Neural cell (in vitro differentiated cells): ENCODE measurements at regions not wholly inside any gene's neighbourhood (a gene's known extent, or its start where the extent isn't known, plus 50 kb on each side); places are given as distances from the start of the nearest gene placed in this dataset.

Source experiments
- H2AFZ ChIP-seq: fragments of 200-600, 300-800 bp; sonication (generic), shearing (Covaris generic); 2 replicates; pipeline ENCODE4 v1.6.0; 2014; ENCODE audit warnings: low read depth, mild to moderate bottlenecking, antibody characterized with exemption, low read length, moderate library complexity
- H3F3A ChIP-seq: fragments of 200-600 bp; shearing (Covaris generic); 2 replicates; pipeline ENCODE4 v1.6.1; 2016; ENCODE audit warnings: mild to moderate bottlenecking, moderate library complexity, mixed read lengths, antibody characterized with exemption, low read length; ENCODE audit not compliant: insufficient read depth, poor library complexity, severe bottlenecking
- H3K27ac ChIP-seq: fragments of 200-600, 300-800 bp; sonication (generic), shearing (Covaris generic); 2 replicates; pipeline ENCODE4 v1.5.1; 2014; ENCODE audit warnings: mild to moderate bottlenecking, low read length, moderate library complexity
- H3K27me3 ChIP-seq: fragments of 300-800, 200-600 bp; sonication (generic), shearing (Covaris generic); 2 replicates; pipeline ENCODE4 v1.6.0; 2014; ENCODE audit warnings: mild to moderate bottlenecking, low read depth, low read length, moderate library complexity; ENCODE audit not compliant: insufficient read depth
- H3K36me3 ChIP-seq: fragments of 300-800, 200-600 bp; sonication (generic), shearing (Covaris generic); 2 replicates; pipeline ENCODE4 v1.5.1; 2014; ENCODE audit warnings: mild to moderate bottlenecking, antibody characterized with exemption, low read length, moderate library complexity; ENCODE audit not compliant: insufficient read depth
- H3K4me2 ChIP-seq: fragments of 300-800, 200-600 bp; sonication (generic), shearing (Covaris generic); 2 replicates; pipeline ENCODE4 v1.6.0; 2014; ENCODE audit warnings: mild to moderate bottlenecking, low read length
- H3K4me3 ChIP-seq: fragments of 300-800, 200-600 bp; sonication (generic), shearing (Covaris generic); 2 replicates; pipeline ENCODE4 v1.5.1; 2014; ENCODE audit warnings: mild to moderate bottlenecking, low read length, moderate library complexity
- H3K79me2 ChIP-seq: fragments of 200-600 bp; shearing (Covaris generic); replicated peaks from 2 replicates; pipeline ENCODE4 v1.6.0; 2014; ENCODE audit warnings: mild to moderate bottlenecking, low read length, moderate library complexity; ENCODE audit not compliant: insufficient read depth
- H3K9ac ChIP-seq: fragments of 300-800, 200-600 bp; sonication (generic), shearing (Covaris generic); 2 replicates; pipeline ENCODE4 v1.6.1; 2016; ENCODE audit warnings: mild to moderate bottlenecking, low read length, mixed read lengths
- H3K9me2 ChIP-seq: fragments of 200-600 bp; shearing (Covaris generic); 2 replicates; pipeline ENCODE4 v1.6.1; 2016; ENCODE audit warnings: mild to moderate bottlenecking, low read length, mixed read lengths; ENCODE audit not compliant: insufficient read depth
- H3K9me3 ChIP-seq: fragments of 200-600, 300-800 bp; sonication (generic), shearing (Covaris generic); 2 replicates; pipeline ENCODE4 v1.6.1; 2016; ENCODE audit warnings: mild to moderate bottlenecking, mixed run types, low read length, moderate library complexity, mixed read lengths
- H4K20me1 ChIP-seq: fragments of 200-600 bp; shearing (Covaris generic); 2 replicates; pipeline ENCODE4 v1.6.1; 2016; ENCODE audit warnings: mild to moderate bottlenecking, mixed run types; ENCODE audit not compliant: insufficient read depth
- EP300 ChIP-seq: fragments of 450-650 bp; conservative IDR thresholded peaks from 2 replicates; pipeline ENCODE4 v1.6.1; 2014; ENCODE audit warnings: antibody characterized with exemption, mild to moderate bottlenecking, moderate library complexity; ENCODE audit not compliant: poor library complexity, severe bottlenecking
- EZH2 ChIP-seq: fragments of 200-600, 300-800 bp; shearing (Covaris generic), sonication (generic); IDR thresholded peaks from 2 replicates; pipeline ENCODE4 v1.6.1; 2014; ENCODE audit warnings: antibody characterized with exemption, low read length, borderline replicate concordance, mild to moderate bottlenecking; ENCODE audit not compliant: insufficient read depth, poor library complexity, severe bottlenecking
- MXI1 ChIP-seq: fragments of 450-650 bp; conservative IDR thresholded peaks from 2 replicates; pipeline ENCODE4 v1.6.1; 2014; ENCODE audit warnings: antibody characterized with exemption, mild to moderate bottlenecking; ENCODE audit not compliant: poor library complexity, severe bottlenecking
- RAD21 ChIP-seq: fragments of 450-650 bp; conservative IDR thresholded peaks from 2 replicates; pipeline ENCODE4 v1.6.1; 2014; ENCODE audit warnings: antibody characterized with exemption, mild to moderate bottlenecking, moderate library complexity
- SMC3 ChIP-seq: fragments of 450-650 bp; conservative IDR thresholded peaks from 2 replicates; pipeline ENCODE4 v1.6.1; 2014; ENCODE audit warnings: antibody characterized with exemption, mild to moderate bottlenecking, moderate library complexity; ENCODE audit not compliant: poor library complexity
- TAF1 ChIP-seq: IDR thresholded peaks from 2 replicates; pipeline ENCODE4 v1.6.1; 2012; ENCODE audit warnings: low read depth
- TF ChIP-seq, protein P1 (sequence below): IDR thresholded peaks from 2 replicates; pipeline ENCODE4 v1.6.1; 2012; ENCODE audit warnings: borderline replicate concordance
- TF ChIP-seq, protein P2 (sequence below): fragments of 450-650 bp; IDR thresholded peaks from 2 replicates; pipeline ENCODE4 v1.5.1; 2014; ENCODE audit warnings: antibody characterized with exemption, mild to moderate bottlenecking, moderate library complexity; ENCODE audit not compliant: poor library complexity, severe bottlenecking

DNA sequence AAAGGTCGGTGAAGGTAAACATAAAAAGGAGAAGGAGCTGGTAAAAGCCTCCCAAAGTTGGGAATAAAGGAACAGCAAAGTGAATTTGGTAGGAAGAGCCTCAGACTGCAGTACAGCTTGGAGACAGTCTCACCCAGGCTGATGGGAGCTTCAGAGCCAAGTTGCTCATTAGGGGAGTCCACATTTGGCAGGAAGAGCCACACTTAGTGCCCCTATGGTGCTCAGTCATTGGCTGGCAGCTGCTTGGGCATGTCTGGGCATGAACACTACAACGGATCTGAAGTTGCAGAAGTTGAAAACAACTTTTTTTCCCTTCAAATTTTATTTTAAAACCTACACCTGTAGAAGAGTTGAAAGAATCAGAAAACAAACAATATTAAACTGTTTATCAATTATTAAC is 2497.3 kb downstream of the ARAP2 start:
- Histone ChIP-seq H3K4me2 (no peak overlapping the region), H3K9ac (no peak overlapping the region), H3K27me3 (no peaks in the 10 kb centered on the region), H4K20me1 (no peaks in the 10 kb centered on the region), H2AFZ (no peak overlapping the region), H3K4me3 (no peak overlapping the region), H3K36me3 (no peaks in the 10 kb centered on the region), H3K9me2 (no peaks in the 10 kb centered on the region), H3K27ac (no peak overlapping the region), H3K79me2 (no peaks in the 10 kb centered on the region), H3F3A (no peaks in the 10 kb centered on the region), H3K9me3 (no peaks in the 10 kb centered on the region)
- TF ChIP-seq EP300 (no peak), EZH2 (no peak), TAF1 (no peak)

DNA sequence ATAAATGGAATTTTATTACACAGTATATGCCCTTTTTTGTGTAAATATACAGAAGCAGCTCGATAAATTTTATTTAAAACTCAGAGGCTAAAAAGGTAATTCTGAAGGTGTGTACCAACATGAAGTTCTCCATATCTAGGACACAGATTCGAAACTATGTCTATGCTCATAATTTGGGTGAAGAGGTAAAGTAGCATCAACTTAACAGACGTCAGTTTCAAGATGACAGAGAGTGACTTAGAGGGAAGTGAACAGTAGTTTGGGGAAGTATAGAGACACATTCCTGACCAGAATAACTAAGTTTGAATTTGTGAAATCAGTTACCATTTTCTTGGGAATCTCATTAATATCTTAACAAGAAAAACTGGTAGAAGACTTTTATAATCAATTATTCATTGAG is 2493.3 kb downstream of the ARAP2 start:
- Histone ChIP-seq H3K4me3 (no peak overlapping the region), H3K9ac (no peak overlapping the region), H4K20me1 (no peaks in the 10 kb centered on the region), H3K27ac (no peak overlapping the region), H3K36me3 (no peaks in the 10 kb centered on the region), H3K4me2 (no peak overlapping the region), H3F3A (no peaks in the 10 kb centered on the region), H3K27me3 (no peaks in the 10 kb centered on the region), H3K9me2 (no peaks in the 10 kb centered on the region), H2AFZ (no peak overlapping the region), H3K9me3 (no peaks in the 10 kb centered on the region), H3K79me2 (no peaks in the 10 kb centered on the region)
- TF ChIP-seq RAD21 (no peak), MXI1 (no peak)

DNA sequence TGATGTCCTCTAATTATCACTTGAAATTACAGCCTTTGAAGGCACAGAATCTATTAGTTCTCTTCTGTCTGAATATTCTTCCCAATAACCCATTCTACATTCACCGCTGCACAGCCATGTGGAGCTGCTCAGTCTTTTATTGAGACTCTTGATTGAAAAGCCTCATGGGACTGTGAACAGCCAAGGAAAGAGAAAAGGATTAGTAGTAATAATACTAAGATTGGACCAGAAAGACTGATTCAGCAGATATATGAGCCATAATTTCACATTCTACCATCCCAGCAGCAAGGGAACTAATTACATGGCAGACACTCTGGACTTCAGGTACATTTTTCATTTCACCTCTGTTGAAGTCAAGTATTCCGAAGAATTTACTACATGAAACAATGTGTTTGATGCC is 2471.7 kb downstream of the ARAP2 start:
- Histone ChIP-seq H3K9me3 (no peaks in the 10 kb centered on the region), H2AFZ (no peak overlapping the region), H3K27ac (no peak overlapping the region), H3K4me3 (no peak overlapping the region), H4K20me1 (no peaks in the 10 kb centered on the region), H3K4me2 (no peak overlapping the region), H3K36me3 (no peaks in the 10 kb centered on the region), H3K27me3 (no peaks in the 10 kb centered on the region), H3K79me2 (no peaks in the 10 kb centered on the region), H3F3A (no peaks in the 10 kb centered on the region), H3K9me2 (no peaks in the 10 kb centered on the region), H3K9ac (no peak overlapping the region)
- TF ChIP-seq MXI1 (no peak), EP300 (no peak), RAD21 (no peak), SMC3 (no peak), EZH2 (no peak)
- TF ChIP-seq, protein P1, sequence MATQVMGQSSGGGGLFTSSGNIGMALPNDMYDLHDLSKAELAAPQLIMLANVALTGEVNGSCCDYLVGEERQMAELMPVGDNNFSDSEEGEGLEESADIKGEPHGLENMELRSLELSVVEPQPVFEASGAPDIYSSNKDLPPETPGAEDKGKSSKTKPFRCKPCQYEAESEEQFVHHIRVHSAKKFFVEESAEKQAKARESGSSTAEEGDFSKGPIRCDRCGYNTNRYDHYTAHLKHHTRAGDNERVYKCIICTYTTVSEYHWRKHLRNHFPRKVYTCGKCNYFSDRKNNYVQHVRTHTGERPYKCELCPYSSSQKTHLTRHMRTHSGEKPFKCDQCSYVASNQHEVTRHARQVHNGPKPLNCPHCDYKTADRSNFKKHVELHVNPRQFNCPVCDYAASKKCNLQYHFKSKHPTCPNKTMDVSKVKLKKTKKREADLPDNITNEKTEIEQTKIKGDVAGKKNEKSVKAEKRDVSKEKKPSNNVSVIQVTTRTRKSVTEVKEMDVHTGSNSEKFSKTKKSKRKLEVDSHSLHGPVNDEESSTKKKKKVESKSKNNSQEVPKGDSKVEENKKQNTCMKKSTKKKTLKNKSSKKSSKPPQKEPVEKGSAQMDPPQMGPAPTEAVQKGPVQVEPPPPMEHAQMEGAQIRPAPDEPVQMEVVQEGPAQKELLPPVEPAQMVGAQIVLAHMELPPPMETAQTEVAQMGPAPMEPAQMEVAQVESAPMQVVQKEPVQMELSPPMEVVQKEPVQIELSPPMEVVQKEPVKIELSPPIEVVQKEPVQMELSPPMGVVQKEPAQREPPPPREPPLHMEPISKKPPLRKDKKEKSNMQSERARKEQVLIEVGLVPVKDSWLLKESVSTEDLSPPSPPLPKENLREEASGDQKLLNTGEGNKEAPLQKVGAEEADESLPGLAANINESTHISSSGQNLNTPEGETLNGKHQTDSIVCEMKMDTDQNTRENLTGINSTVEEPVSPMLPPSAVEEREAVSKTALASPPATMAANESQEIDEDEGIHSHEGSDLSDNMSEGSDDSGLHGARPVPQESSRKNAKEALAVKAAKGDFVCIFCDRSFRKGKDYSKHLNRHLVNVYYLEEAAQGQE: no peak
- TF ChIP-seq, protein P2, sequence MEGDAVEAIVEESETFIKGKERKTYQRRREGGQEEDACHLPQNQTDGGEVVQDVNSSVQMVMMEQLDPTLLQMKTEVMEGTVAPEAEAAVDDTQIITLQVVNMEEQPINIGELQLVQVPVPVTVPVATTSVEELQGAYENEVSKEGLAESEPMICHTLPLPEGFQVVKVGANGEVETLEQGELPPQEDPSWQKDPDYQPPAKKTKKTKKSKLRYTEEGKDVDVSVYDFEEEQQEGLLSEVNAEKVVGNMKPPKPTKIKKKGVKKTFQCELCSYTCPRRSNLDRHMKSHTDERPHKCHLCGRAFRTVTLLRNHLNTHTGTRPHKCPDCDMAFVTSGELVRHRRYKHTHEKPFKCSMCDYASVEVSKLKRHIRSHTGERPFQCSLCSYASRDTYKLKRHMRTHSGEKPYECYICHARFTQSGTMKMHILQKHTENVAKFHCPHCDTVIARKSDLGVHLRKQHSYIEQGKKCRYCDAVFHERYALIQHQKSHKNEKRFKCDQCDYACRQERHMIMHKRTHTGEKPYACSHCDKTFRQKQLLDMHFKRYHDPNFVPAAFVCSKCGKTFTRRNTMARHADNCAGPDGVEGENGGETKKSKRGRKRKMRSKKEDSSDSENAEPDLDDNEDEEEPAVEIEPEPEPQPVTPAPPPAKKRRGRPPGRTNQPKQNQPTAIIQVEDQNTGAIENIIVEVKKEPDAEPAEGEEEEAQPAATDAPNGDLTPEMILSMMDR: no peak
